Mammary epithelial cell (primary cell): ENCODE measurements at regions not wholly inside any gene's neighbourhood (a gene's known extent, or its start where the extent isn't known, plus 50 kb on each side); places are given as distances from the start of the nearest gene placed in this dataset.

ENCODE experiments used
- EZH2 ChIP-seq: IDR thresholded peaks from 2 replicates; pipeline ENCODE4 v1.6.1; 2012; ENCODE audit warnings: low read length, inconsistent platforms, borderline replicate concordance
- TF ChIP-seq, protein P1 (sequence below), 2 donors: IDR thresholded peaks in 1 of 2; conservative IDR thresholded peaks in 1 of 2; 2 replicates each; pipeline ENCODE4 v1.5.1; 2011 to 2012; ENCODE audit warnings: inconsistent platforms in 2 of 2, low read length in 2 of 2, mild to moderate bottlenecking in 2 of 2, control low read depth in 1 of 2, low read depth in 1 of 2; ENCODE audit not compliant: insufficient read depth in 1 of 2; ENCODE audit errors: extremely low read depth in 1 of 2

DNA sequence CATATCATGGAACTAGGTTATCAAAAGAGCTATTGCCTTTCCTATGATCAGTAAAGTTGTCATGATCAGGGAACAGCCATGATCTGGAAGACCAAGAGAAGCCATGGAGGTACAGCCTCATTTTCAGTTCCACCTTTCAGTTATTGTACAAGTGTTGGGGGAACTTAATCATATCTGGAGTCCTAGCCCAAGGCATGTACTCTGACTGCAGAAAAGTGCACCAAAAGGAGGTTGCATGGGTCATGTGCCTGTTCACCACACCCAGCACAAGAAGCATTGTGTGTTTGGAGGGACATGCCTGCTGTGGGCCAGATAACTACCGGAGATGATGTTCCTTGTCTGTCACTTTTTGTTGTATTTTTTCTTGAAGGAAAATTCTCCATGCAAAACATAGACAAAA is 185.8 kb upstream of the MAN1A1 start:
- TF ChIP-seq, protein P1, sequence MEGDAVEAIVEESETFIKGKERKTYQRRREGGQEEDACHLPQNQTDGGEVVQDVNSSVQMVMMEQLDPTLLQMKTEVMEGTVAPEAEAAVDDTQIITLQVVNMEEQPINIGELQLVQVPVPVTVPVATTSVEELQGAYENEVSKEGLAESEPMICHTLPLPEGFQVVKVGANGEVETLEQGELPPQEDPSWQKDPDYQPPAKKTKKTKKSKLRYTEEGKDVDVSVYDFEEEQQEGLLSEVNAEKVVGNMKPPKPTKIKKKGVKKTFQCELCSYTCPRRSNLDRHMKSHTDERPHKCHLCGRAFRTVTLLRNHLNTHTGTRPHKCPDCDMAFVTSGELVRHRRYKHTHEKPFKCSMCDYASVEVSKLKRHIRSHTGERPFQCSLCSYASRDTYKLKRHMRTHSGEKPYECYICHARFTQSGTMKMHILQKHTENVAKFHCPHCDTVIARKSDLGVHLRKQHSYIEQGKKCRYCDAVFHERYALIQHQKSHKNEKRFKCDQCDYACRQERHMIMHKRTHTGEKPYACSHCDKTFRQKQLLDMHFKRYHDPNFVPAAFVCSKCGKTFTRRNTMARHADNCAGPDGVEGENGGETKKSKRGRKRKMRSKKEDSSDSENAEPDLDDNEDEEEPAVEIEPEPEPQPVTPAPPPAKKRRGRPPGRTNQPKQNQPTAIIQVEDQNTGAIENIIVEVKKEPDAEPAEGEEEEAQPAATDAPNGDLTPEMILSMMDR (conservative IDR thresholded peaks at IDR 0.05 in 1 of 2, IDR thresholded peaks at IDR 0.05 in 1 of 2; ENCODE audit: extremely low read depth in 1 of 2, insufficient read depth in 1 of 2, low read depth in 1 of 2, low read length in 2 of 2), result no peak
- TF ChIP-seq EZH2, result no peak
